OCI-LY1 (cell line): ENCODE measurements at regions not wholly inside any gene's neighbourhood (a gene's known extent, or its start where the extent isn't known, plus 50 kb on each side); places are given as distances from the start of the nearest gene placed in this dataset.

Experiments
- H2AFZ ChIP-seq: fragments of 200-600 bp; sonication (generic), shearing (Covaris generic); 2 replicates; pipeline ENCODE4 v1.6.0; 2014; ENCODE audit warnings: antibody characterized with exemption, mild to moderate bottlenecking, low read length
- H3F3A ChIP-seq: fragments of 200-600 bp; sonication (generic), shearing (Covaris generic); 2 replicates; pipeline ENCODE4 v1.6.0; 2014; ENCODE audit warnings: mild to moderate bottlenecking, antibody characterized with exemption, low read length, moderate library complexity; ENCODE audit not compliant: insufficient read depth
- H3K27ac ChIP-seq: fragments of 200-600 bp; sonication (generic); 2 replicates; pipeline ENCODE4 v1.5.1; 2014; ENCODE audit warnings: low read length, mixed run types, mild to moderate bottlenecking, low read depth; ENCODE audit not compliant: poor library complexity, severe bottlenecking
- H3K27me3 ChIP-seq: fragments of 200-600 bp; sonication (generic); 2 replicates; pipeline ENCODE4 v1.6.0; 2014; ENCODE audit warnings: antibody characterized with exemption, mild to moderate bottlenecking, low read length, moderate library complexity; ENCODE audit not compliant: insufficient read depth
- H3K36me3 ChIP-seq: fragments of 200-600 bp; sonication (generic); 2 replicates; pipeline ENCODE4 v1.6.1; 2014; ENCODE audit warnings: mild to moderate bottlenecking, antibody characterized with exemption, low read length, moderate library complexity, mixed read lengths; ENCODE audit not compliant: insufficient read depth
- H3K4me1 ChIP-seq: fragments of 200-600 bp; sonication (generic); 2 replicates; pipeline ENCODE4 v1.5.1; 2014; ENCODE audit warnings: mild to moderate bottlenecking, low read length, moderate library complexity; ENCODE audit not compliant: insufficient read depth, severe bottlenecking
- H3K4me2 ChIP-seq: fragments of 200-600 bp; sonication (generic), shearing (Covaris generic); 2 replicates; pipeline ENCODE4 v1.6.1; 2014; ENCODE audit warnings: low read length
- H3K4me3 ChIP-seq: fragments of 200-600 bp; sonication (generic); 2 replicates; pipeline ENCODE4 v1.5.1; 2014; ENCODE audit warnings: low read length, low read depth, mild to moderate bottlenecking, mixed read lengths; ENCODE audit not compliant: poor library complexity, severe bottlenecking
- H3K79me2 ChIP-seq: fragments of 200-600 bp; shearing (Covaris generic); 2 replicates; pipeline ENCODE4 v1.6.1; 2016; ENCODE audit warnings: mixed run types, low read length, mixed read lengths; ENCODE audit not compliant: insufficient read depth
- H3K9ac ChIP-seq: fragments of 200-600 bp; sonication (generic), shearing (Covaris generic); 2 replicates; pipeline ENCODE4 v1.6.1; 2014; ENCODE audit warnings: mild to moderate bottlenecking, low read length, mixed read lengths
- H3K9me2 ChIP-seq: fragments of 200-600 bp; sonication (generic), shearing (Covaris generic); 2 replicates; pipeline ENCODE4 v1.6.1; 2014; ENCODE audit warnings: low read depth, mild to moderate bottlenecking, low read length, mixed read lengths
- H3K9me3 ChIP-seq: fragments of 200-600 bp; shearing (Covaris generic); 2 replicates; pipeline ENCODE4 v1.6.1; 2014; ENCODE audit warnings: low read length, mixed read lengths
- H4K20me1 ChIP-seq: fragments of 200-600 bp; sonication (generic), shearing (Covaris generic); 2 replicates; pipeline ENCODE4 v1.6.0; 2016; ENCODE audit warnings: mild to moderate bottlenecking, low read length; ENCODE audit not compliant: insufficient read depth
- CTCF ChIP-seq: fragments of 200-600 bp; sonication (generic), shearing (Covaris generic); IDR thresholded peaks from 2 replicates; pipeline ENCODE4 v1.5.1; 2017; ENCODE audit warnings: mild to moderate bottlenecking, antibody characterized with exemption, low read length, moderate library complexity, mixed read lengths
- EZH2 ChIP-seq: fragments of 200-600 bp; sonication (generic), shearing (Covaris generic); IDR thresholded peaks from 2 replicates; pipeline ENCODE4 v1.8.0; 2017; ENCODE audit warnings: borderline replicate concordance, mixed run types, mild to moderate bottlenecking, antibody characterized with exemption, low read length, moderate library complexity, mixed read lengths

- Histone ChIP-seq H4K20me1 (no peaks in the 10 kb centered on the region), H3K4me3 (no peak overlapping the region), H2AFZ (no peak overlapping the region), H3K27me3 (no peaks in the 10 kb centered on the region), H3F3A (no peaks in the 10 kb centered on the region), H3K9me3 (no peaks in the 10 kb centered on the region), H3K79me2 (no peaks in the 10 kb centered on the region), H3K36me3 (no peaks in the 10 kb centered on the region), H3K27ac (no peak overlapping the region), H3K4me1 (no peaks in the 10 kb centered on the region), H3K9ac (no peak overlapping the region), H3K4me2 (no peak overlapping the region), H3K9me2 (no peaks in the 10 kb centered on the region)
- no peak for TF ChIP-seq EZH2
- TF ChIP-seq CTCF = no peak
These were observed 97.5 kb upstream of the RPS23 start for GRCh38 chr5:82375488-82376244.

GRCh38 chr5:82374637-82375036 lies 96.5 kb upstream of the RPS23 start:
- TF ChIP-seq EZH2 (no peak), CTCF (no peak)
- no peaks in the 10 kb centered on the region for H4K20me1 ChIP-seq

GRCh38 chr5:82367930-82368329 lies 89.8 kb upstream of the RPS23 start:
- H2AFZ ChIP-seq = no peak overlapping the region
- no peak overlapping the region for H3K4me2 ChIP-seq
- no peaks in the 10 kb centered on the region for H3K9me3 ChIP-seq
- H3K4me1 ChIP-seq = no peaks in the 10 kb centered on the region
- H3K9ac ChIP-seq = no peak overlapping the region
- no peaks in the 10 kb centered on the region for H3K27me3 ChIP-seq
- TF ChIP-seq CTCF (no peak), EZH2 (no peak)
- no peaks in the 10 kb centered on the region for H3F3A ChIP-seq
- H3K36me3 ChIP-seq = no peaks in the 10 kb centered on the region
- H3K4me3 ChIP-seq = no peak overlapping the region
- no peaks in the 10 kb centered on the region for H4K20me1 ChIP-seq
- H3K27ac ChIP-seq = no peak overlapping the region
- no peaks in the 10 kb centered on the region for H3K79me2 ChIP-seq
- H3K9me2 ChIP-seq = no peaks in the 10 kb centered on the region

More at GRCh38 chr5:82374637-82375036, 96.5 kb upstream of the RPS23 start:
- Histone ChIP-seq H3K4me2 (no peak overlapping the region), H3K9ac (no peak overlapping the region), H3K4me3 (no peak overlapping the region), H3K27ac (no peak overlapping the region), H3K4me1 (no peaks in the 10 kb centered on the region), H2AFZ (no peak overlapping the region), H3K27me3 (no peaks in the 10 kb centered on the region), H3K79me2 (no peaks in the 10 kb centered on the region), H3K9me3 (no peaks in the 10 kb centered on the region), H3F3A (no peaks in the 10 kb centered on the region), H3K36me3 (no peaks in the 10 kb centered on the region), H3K9me2 (no peaks in the 10 kb centered on the region)
